Caco-2 (cell line): ENCODE measurements at regions not wholly inside any gene's neighbourhood (a gene's known extent, or its start where the extent isn't known, plus 50 kb on each side); places are given as distances from the start of the nearest gene placed in this dataset.

Source experiments
- BruUV-seq: library from RNA; stranded (reverse); fragments of 400-500 nt; replicated peaks from 2 replicates; lab custom pipeline; 2021; lab: Mats Ljungman, UMichigan
- CTCF ChIA-PET: fragments of 300-600 bp; sonication (Branson Sonifier 250); formaldehyde crosslinking; loops from one replicate; lab custom pipeline; 2022; ENCODE audit warnings: antibody characterized with exemption; lab: Charles Lee
- POLR2A ChIA-PET: fragments of 300-600 bp; sonication (Branson Sonifier 250); formaldehyde crosslinking; loops from one replicate; lab custom pipeline; 2022; ENCODE audit warnings: antibody characterized with exemption; lab: Charles Lee
- DNase-seq, 2 experiments: peaks; one replicate each; pipeline versions ENCODE4 v3.0.0 to v3.0.0-alpha.2; 2020 to 2022
- H3K27me3 ChIP-seq: replicated peaks from 2 replicates; pipeline ENCODE4 v1.6.0; 2011; ENCODE audit warnings: low read length; ENCODE audit not compliant: control insufficient read depth, insufficient read depth
- H3K36me3 ChIP-seq: 2 replicates; pipeline ENCODE4 v1.5.1; 2011; ENCODE audit warnings: low read length; ENCODE audit not compliant: control insufficient read depth, insufficient read depth
- H3K4me1 ChIP-seq: fragments of 250-450 bp; sonication (Bioruptor Pico); 2 replicates; pipeline ENCODE4 v1.5.1; 2020; ENCODE audit warnings: mild to moderate bottlenecking
- H3K4me3 ChIP-seq: 2 replicates; pipeline ENCODE4 v1.5.1; 2011; ENCODE audit warnings: low read depth, mild to moderate bottlenecking, control low read depth, low read length
- H3K9me3 ChIP-seq: fragments of 250-450 bp; sonication (Bioruptor Pico); 2 replicates; pipeline ENCODE4 v1.5.1; 2020; ENCODE audit warnings: mild to moderate bottlenecking, moderate library complexity
- H3K27ac Mint-ChIP-seq: one replicate; pipeline ENCODE4 v1.8.0; 2022; ENCODE audit warnings: mixed read lengths; ENCODE audit not compliant: unreplicated experiment
- H3K27me3 Mint-ChIP-seq: one replicate; pipeline ENCODE4 v1.8.0; 2022; ENCODE audit warnings: mixed read lengths; ENCODE audit not compliant: insufficient read depth, unreplicated experiment
- H3K36me3 Mint-ChIP-seq: one replicate; pipeline ENCODE4 v1.8.0; 2022; ENCODE audit warnings: mild to moderate bottlenecking, mixed read lengths; ENCODE audit not compliant: insufficient read depth, unreplicated experiment
- H3K4me1 Mint-ChIP-seq: one replicate; pipeline ENCODE4 v1.8.0; 2022; ENCODE audit warnings: low read depth, mixed read lengths; ENCODE audit not compliant: unreplicated experiment
- H3K4me3 Mint-ChIP-seq: one replicate; pipeline ENCODE4 v1.8.0; 2022; ENCODE audit warnings: mild to moderate bottlenecking, moderate library complexity, mixed read lengths; ENCODE audit not compliant: unreplicated experiment
- H3K9me3 Mint-ChIP-seq: one replicate; pipeline ENCODE4 v1.8.0; 2022; ENCODE audit warnings: mixed read lengths; ENCODE audit not compliant: unreplicated experiment
- intact Hi-C: fragments of 100-400 bp; cut with micrococcal nuclease; formaldehyde crosslinking; loops from one replicate; pipeline ENCODE4 v1.10.0; 2022; ENCODE audit not compliant: unreplicated experiment
- TF ChIP-seq, protein P1 (sequence below), 2 experiments: fragments of 200-600 bp in 1 of 2; IDR thresholded peaks; 1 replicate in 1 of 2; 2 replicates in 1 of 2; pipeline versions ENCODE4 v1.5.1 to v1.8.0; 2011 to 2022; ENCODE audit warnings: antibody characterized with exemption in 1 of 2, control low read depth in 1 of 2, inconsistent platforms in 1 of 2, low read depth in 1 of 2, low read length in 1 of 2, mild to moderate bottlenecking in 1 of 2, moderate library complexity in 1 of 2; ENCODE audit not compliant: insufficient read depth in 1 of 2, severe bottlenecking in 1 of 2, unreplicated experiment in 1 of 2

DNA sequence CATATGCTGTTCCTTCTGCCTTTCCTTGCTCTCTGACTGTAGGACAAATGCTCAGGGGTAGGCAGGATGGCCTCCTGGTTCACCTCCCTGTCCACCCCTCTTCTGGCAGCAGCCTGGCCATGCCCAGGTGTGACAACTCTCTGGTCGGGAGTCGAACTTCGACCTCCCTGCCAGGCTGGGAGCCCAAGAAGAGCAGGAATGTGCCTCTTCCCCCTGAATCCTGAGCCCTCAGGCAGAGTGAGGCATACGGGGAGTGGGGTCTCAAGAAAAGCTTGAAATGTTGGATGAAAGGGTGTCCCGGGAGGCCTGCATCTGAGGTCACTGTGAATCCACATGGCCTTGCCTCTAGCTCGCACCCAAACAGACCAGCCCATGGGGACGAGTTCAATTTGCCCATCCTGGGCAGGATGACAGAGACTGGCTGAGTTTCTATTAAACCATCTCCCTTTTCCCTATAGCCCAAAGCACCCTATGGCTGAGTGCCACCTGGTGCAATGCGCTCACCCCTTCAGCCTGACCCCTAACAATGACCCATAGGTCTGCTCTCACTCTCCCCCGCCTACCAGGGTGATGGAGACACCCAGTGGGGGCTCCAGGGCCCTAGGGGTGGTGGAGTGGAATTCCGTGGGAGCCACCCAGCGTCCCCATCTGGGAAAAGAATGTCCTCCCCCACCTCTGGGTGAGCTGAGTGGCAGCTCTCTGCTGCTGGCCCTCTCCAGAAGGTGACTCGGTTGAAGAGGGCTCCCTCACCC, 52.9 kb upstream of the DIO3 start:
- TF ChIP-seq, protein P1, sequence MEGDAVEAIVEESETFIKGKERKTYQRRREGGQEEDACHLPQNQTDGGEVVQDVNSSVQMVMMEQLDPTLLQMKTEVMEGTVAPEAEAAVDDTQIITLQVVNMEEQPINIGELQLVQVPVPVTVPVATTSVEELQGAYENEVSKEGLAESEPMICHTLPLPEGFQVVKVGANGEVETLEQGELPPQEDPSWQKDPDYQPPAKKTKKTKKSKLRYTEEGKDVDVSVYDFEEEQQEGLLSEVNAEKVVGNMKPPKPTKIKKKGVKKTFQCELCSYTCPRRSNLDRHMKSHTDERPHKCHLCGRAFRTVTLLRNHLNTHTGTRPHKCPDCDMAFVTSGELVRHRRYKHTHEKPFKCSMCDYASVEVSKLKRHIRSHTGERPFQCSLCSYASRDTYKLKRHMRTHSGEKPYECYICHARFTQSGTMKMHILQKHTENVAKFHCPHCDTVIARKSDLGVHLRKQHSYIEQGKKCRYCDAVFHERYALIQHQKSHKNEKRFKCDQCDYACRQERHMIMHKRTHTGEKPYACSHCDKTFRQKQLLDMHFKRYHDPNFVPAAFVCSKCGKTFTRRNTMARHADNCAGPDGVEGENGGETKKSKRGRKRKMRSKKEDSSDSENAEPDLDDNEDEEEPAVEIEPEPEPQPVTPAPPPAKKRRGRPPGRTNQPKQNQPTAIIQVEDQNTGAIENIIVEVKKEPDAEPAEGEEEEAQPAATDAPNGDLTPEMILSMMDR (IDR thresholded peaks at IDR 0.05; ENCODE audit: insufficient read depth in 1 of 2, low read depth in 1 of 2, low read length in 1 of 2, severe bottlenecking in 1 of 2, unreplicated experiment in 1 of 2): no peak
- Mint-ChIP-seq H3K27me3 (no peaks in the 10 kb centered on the region), H3K36me3 (no peaks in the 10 kb centered on the region), H3K27ac (no peak overlapping the region), H3K9me3 (no peaks in the 10 kb centered on the region), H3K4me1 (no peaks in the 10 kb centered on the region), H3K4me3 (no peak overlapping the region)
- CTCF ChIA-PET: no interaction called here
- Histone ChIP-seq H3K9me3 (no peaks in the 10 kb centered on the region), H3K4me3 (no peak overlapping the region), H3K36me3 (no peaks in the 10 kb centered on the region), H3K4me1 (0 out of 2 replicates have a peak, but pooled peaks cover 5% of the 10 kb centered on the region), H3K27me3 (no peaks in the 10 kb centered on the region)
- no TSS peak for BruUV-seq
- intact Hi-C loops: no loop called here
- POLR2A ChIA-PET: no interaction called here
- DNase-seq: peak in 1 of 2 experiments; percentile 9

DNA sequence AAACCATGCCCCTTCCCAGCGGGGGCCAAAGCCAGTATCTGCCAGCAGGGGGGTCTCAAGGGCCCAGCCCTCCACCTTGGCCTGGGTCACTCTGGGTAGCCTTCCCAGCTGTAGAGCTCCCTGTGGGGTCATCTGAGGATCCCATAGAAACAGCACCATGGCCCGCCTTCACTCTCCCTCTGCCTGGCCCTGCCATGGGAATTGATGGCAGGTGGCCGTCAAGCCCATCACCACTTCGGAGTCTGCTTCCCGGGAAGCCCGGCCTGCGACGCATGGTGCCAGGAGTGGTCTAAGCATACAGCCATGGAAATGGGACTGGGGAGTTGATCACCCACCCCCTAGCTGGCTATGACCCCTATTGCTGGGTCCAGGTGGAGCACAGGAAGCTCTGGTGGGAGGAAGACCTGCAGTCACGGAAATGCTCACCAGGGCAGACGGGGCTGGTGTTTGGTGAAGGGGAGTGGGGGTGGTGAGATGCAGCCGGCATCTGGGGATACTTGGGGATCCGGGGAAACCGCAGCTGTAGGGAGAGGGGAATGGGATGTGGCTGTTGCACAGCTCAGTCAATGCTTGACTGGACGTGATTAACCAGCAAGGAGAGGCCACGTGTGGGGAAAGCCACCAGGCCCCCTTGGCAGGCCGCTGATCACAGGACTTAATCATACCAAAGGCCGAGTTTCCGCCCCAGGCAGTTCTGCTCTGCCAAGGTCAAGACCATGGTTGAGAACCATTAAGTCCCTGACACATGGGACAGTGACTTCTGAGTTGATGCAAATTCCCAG, 52.2 kb upstream of the DIO3 start:
- CTCF ChIA-PET: no interaction called here
- no TSS peak for BruUV-seq
- no peak overlapping the region for H3K27ac Mint-ChIP-seq
- 0 out of 2 replicates have a peak, but pooled peaks cover 5% of the 10 kb centered on the region for H3K4me1 ChIP-seq
- H3K27me3 Mint-ChIP-seq: no peaks in the 10 kb centered on the region
- H3K36me3 Mint-ChIP-seq: no peaks in the 10 kb centered on the region
- H3K27me3 ChIP-seq: no peaks in the 10 kb centered on the region
- H3K36me3 ChIP-seq: no peaks in the 10 kb centered on the region
- TF ChIP-seq, protein P1 (IDR thresholded peaks at IDR 0.05; ENCODE audit: insufficient read depth in 1 of 2, low read depth in 1 of 2, low read length in 1 of 2, severe bottlenecking in 1 of 2, unreplicated experiment in 1 of 2): no peak
- intact Hi-C loops: no loop called here
- DNase-seq: peak in 1 of 2 experiments; percentile 25
- H3K4me3 ChIP-seq: no peak overlapping the region
- H3K9me3 ChIP-seq: no peaks in the 10 kb centered on the region
- POLR2A ChIA-PET: no interaction called here
- H3K9me3 Mint-ChIP-seq: no peaks in the 10 kb centered on the region
- no peak overlapping the region for H3K4me3 Mint-ChIP-seq
- H3K4me1 Mint-ChIP-seq: no peaks in the 10 kb centered on the region

- BruUV-seq: no TSS peak
- no peaks in the 10 kb centered on the region for H3K27me3 ChIP-seq
- Mint-ChIP-seq H3K27ac (no peak overlapping the region), H3K4me3 (no peak overlapping the region), H3K9me3 (no peaks in the 10 kb centered on the region), H3K4me1 (no peaks in the 10 kb centered on the region), H3K27me3 (no peaks in the 10 kb centered on the region), H3K36me3 (no peaks in the 10 kb centered on the region)
- no peak overlapping the region for H3K4me3 ChIP-seq
- H3K9me3 ChIP-seq: no peaks in the 10 kb centered on the region
- TF ChIP-seq, protein P1 (IDR thresholded peaks at IDR 0.05; ENCODE audit: insufficient read depth in 1 of 2, low read depth in 1 of 2, low read length in 1 of 2, severe bottlenecking in 1 of 2, unreplicated experiment in 1 of 2): no peak
- DNase-seq: no peak
- 0 out of 2 replicates have a peak, but pooled peaks cover 5% of the 10 kb centered on the region for H3K4me1 ChIP-seq
- intact Hi-C loops: no loop called here
- ChIA-PET POLR2A (no interaction called here), CTCF (no interaction called here)
- no peaks in the 10 kb centered on the region for H3K36me3 ChIP-seq
These were observed 51.4 kb upstream of the DIO3 start for GRCh38 chr14:101509730-101510371.
